GM21390 (cell line): ENCODE measurements at regions not wholly inside any gene's neighbourhood (a gene's known extent, or its start where the extent isn't known, plus 50 kb on each side); places are given as distances from the start of the nearest gene placed in this dataset.
A peak's percentile ranks its signal among the peaks of the same experiment; 100 is the strongest.

Experiments
- ATAC-seq: cut with Tn5 transposase; IDR thresholded peaks from one replicate; pipeline ENCODE4 v1.9.1; 2021; ENCODE audit not compliant: unreplicated experiment

GRCh38 chr13:39965309-39965708 lies 309.8 kb downstream of the COG6 start:
- ATAC-seq = no peak

- ATAC-seq = no peak
These were observed 311.9 kb downstream of the COG6 start for GRCh38 chr13:39967199-39967959.

GRCh38 chr13:39968646-39969475 lies 313.4 kb downstream of the COG6 start:
- ATAC-seq = no peak

GRCh38 chr13:39970177-39970846 lies 314.9 kb downstream of the COG6 start:
- ATAC-seq = no peak

GRCh38 chr13:39971526-39971925 lies 316.1 kb downstream of the COG6 start:
- no peak for ATAC-seq

- no peak for ATAC-seq
These were observed 321.0 kb downstream of the COG6 start for GRCh38 chr13:39976481-39976880.

- no peak for ATAC-seq
These were observed 325.6 kb downstream of the COG6 start for GRCh38 chr13:39981056-39981455.

- ATAC-seq = no peak
These were observed 327.3 kb downstream of the COG6 start for GRCh38 chr13:39982745-39983144.

- ATAC-seq = no peak
These were observed 329.6 kb downstream of the COG6 start for GRCh38 chr13:39985071-39985470.

GRCh38 chr13:39988351-39988750 lies 332.9 kb downstream of the COG6 start:
- no peak for ATAC-seq

GRCh38 chr13:39998166-39998565 lies 342.7 kb downstream of the COG6 start:
- ATAC-seq = no peak

- ATAC-seq = no peak
These were observed 346.6 kb downstream of the COG6 start for GRCh38 chr13:40002016-40002415.

GRCh38 chr13:40013554-40013953 lies 358.1 kb downstream of the COG6 start:
- no peak for ATAC-seq

GRCh38 chr13:40016953-40017660 lies 361.6 kb downstream of the COG6 start:
- ATAC-seq = no peak

- no peak for ATAC-seq
These were observed 362.3 kb downstream of the COG6 start for GRCh38 chr13:40017662-40018262.

GRCh38 chr13:40023595-40024203 lies 368.2 kb downstream of the COG6 start:
- no peak for ATAC-seq

GRCh38 chr13:40024204-40024966 lies 368.9 kb downstream of the COG6 start:
- no peak for ATAC-seq

GRCh38 chr13:40024967-40025714 lies 369.7 kb downstream of the COG6 start:
- no peak for ATAC-seq

GRCh38 chr13:40026174-40026585 lies 370.7 kb downstream of the COG6 start:
- peak; percentile 93 for ATAC-seq
